Hematopoietic multipotent progenitor cell (in vitro differentiated cells): ENCODE measurements at regions not wholly inside any gene's neighbourhood (a gene's known extent, or its start where the extent isn't known, plus 50 kb on each side); places are given as distances from the start of the nearest gene placed in this dataset.

ENCODE experiments used
- DNase-seq, 3 donors: peaks; one replicate each; pipeline ENCODE4 v3.0.0-alpha.2; 2011 to 2015; ENCODE audit warnings: low read depth in 2 of 3, low spot score in 2 of 3

GRCh38 chr7:1369916-1370657 lies 89.2 kb downstream of the MICALL2 start:
- no peak for DNase-seq

- DNase-seq, result no peak
Observed at GRCh38 chr7:1370738-1371137, 88.5 kb downstream of the MICALL2 start.

- no peak for DNase-seq
Observed at GRCh38 chr7:1372063-1372462, 87.2 kb downstream of the MICALL2 start.

GRCh38 chr7:1372671-1373379 lies 86.4 kb downstream of the MICALL2 start:
- DNase-seq, result no peak

- DNase-seq, result no peak
Observed at GRCh38 chr7:1377111-1377909, 82.0 kb downstream of the MICALL2 start.

GRCh38 chr7:1378610-1379601 lies 80.4 kb downstream of the MICALL2 start:
- DNase-seq, result no peak

- no peak for DNase-seq
Observed at GRCh38 chr7:1380231-1380815, 78.9 kb downstream of the MICALL2 start.

GRCh38 chr7:1380821-1381580 lies 78.3 kb downstream of the MICALL2 start:
- no peak for DNase-seq

- DNase-seq, result no peak
Observed at GRCh38 chr7:1382553-1383397, 76.5 kb downstream of the MICALL2 start.

- no peak for DNase-seq
Observed at GRCh38 chr7:1383398-1384112, 75.7 kb downstream of the MICALL2 start.

GRCh38 chr7:1384113-1384415 lies 75.2 kb downstream of the MICALL2 start:
- DNase-seq, result no peak
